ENCODE measurements at regions not wholly inside any gene's neighbourhood (a gene's known extent, or its start where the extent isn't known, plus 50 kb on each side); places are given as distances from the start of the nearest gene placed in this dataset.
"Not testable (repeated sequence)": the region's sequence is repeated elsewhere in the genome, so short reads cannot be mapped to it uniquely, and the experiment has no call there.

GRCh38 chr17:34089042-34089441 is 166.0 kb upstream of the CCL2 start:
- DNase-seq (ENCODE audit: low spot score) = not testable (repeated sequence)

DNA sequence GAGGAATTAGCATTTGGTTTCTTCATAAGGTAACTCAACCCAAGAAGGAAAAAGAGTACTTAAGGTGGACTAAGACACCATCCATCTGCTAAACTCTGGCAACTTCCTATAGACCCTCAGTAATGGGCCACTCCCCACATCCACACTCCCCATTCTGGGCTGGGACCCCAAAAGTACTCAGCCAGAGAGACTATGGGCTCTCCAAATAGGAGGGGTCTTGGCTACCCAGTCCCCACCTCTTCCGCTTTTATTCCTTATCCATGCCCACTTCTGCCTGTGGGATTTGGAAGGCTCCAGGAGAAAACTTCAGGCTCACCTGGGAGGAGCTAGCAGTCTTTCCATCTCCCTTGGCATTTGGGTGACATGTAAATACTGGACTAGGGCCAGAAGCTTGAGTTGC is 164.5 kb upstream of the CCL2 start:
- DNase-seq (ENCODE audit: low spot score) = no peak

- no peak for DNase-seq (ENCODE audit: low spot score)
Observed at GRCh38 chr17:34091975-34092374, 163.1 kb upstream of the CCL2 start.

DNA sequence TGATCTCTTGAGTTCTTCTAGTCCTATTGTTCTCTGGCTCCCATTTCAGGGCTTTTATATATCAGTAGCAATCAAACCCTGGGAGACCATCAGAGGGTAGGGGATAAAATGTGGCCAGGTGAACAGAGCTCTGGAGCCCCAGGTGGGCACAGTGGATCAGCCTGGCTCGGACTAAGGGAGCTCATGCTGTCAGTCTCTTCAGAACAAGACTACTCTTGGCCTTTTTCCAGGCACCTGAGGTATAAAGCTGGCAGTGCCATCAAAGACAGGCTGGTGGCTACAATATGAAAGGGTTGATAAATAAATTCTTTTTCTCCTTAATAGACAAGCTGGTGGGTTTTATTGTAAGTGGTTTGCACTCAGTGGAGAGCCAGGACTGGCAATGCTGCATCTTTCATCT is 160.0 kb upstream of the CCL2 start:
- DNase-seq (ENCODE audit: low spot score) = no peak

- no peak for DNase-seq (ENCODE audit: low spot score)
Observed at GRCh38 chr17:34098699-34099098, 156.4 kb upstream of the CCL2 start.

GRCh38 chr17:34099859-34100515 is 155.1 kb upstream of the CCL2 start:
- no peak for DNase-seq (ENCODE audit: low spot score)

DNA sequence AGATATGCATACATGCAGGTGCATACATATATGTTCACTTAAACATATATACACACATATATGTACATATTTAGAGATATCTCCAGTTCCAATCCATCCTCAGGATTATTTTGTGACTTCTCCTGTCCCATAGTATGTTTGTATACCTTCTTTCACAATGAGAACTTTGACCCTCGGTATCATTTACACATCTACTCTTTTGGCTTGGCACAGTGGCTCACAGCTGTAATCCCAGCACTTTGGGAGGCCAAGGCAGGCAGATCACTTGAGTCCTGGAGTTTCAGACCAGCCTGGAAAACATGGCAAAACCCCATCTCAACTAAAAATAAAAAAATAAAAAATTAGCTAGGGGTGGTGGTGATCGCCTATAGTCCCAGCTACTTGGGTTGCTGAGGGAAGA is 148.1 kb upstream of the CCL2 start:
- DNase-seq (ENCODE audit: low spot score) = no peak

GRCh38 chr17:34110315-34110714 is 144.8 kb upstream of the CCL2 start:
- DNase-seq (ENCODE audit: low spot score) = no peak

GRCh38 chr17:34113089-34113488 is 142.0 kb upstream of the CCL2 start:
- no peak for DNase-seq (ENCODE audit: low spot score)

DNA sequence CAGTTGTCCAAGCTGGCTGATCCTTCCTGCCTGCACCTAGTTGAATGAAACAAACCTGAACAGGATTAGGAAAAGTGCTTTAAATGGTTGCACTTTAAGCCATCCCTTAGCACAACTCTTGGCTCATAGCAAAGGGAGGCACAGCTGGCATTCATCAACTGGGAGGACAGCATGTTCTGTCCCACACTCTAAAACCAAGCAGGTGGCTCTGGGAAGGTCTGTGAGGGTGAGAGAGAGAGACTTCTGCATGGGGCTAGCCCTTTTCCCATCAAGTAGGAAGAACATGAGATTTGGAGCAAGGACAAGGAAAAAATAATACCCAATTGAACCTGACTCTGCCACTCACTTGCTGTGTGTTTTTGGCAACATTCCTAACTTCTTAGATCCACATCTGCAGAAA is 140.9 kb upstream of the CCL2 start:
- no peak for DNase-seq (ENCODE audit: low spot score)

DNA sequence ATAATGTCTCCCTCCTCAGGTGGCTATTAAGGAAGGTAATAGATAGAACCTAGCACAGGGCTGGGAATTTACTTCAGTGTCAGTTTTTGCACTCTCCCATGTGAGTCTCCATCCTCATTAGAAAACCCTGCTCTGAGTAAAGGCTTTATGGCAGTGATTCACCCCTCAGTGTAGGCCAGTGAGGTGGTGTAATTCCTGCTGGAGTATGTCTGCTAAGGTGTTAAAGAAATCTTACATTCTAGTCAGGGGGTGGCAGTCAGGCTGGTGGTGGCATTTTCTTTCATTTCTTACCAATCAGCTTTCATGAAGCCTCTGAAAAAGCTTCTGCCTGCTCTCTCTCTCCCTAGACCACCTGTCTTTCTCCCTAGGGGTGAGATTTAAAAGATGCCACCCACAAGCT is 138.8 kb upstream of the CCL2 start:
- no peak for DNase-seq (ENCODE audit: low spot score)

GRCh38 chr17:34117332-34117731 is 137.8 kb upstream of the CCL2 start:
- DNase-seq (ENCODE audit: low spot score) = no peak

DNA sequence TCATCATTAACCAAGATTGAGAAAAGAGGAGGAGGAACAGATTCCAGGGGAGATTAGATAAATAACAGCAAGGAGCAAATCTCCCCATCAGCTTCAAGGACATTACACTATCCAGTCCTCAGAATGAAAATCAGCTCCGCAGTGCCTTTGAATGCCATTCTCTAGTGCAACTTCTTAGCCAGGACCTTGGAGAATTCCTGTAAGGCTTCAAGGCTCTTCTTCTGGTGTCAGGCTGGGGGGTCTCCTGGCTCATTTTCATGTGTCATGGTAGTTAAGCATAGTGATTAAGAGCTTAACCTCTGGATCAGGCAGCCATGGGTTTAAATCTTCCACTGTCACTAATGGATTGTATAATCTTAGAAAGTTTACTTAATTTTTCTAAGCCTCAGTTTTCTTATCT is 137.3 kb upstream of the CCL2 start:
- DNase-seq (ENCODE audit: low spot score) = no peak

- DNase-seq (ENCODE audit: low spot score) = no peak
Observed at GRCh38 chr17:34118564-34118963, 136.5 kb upstream of the CCL2 start.

- no peak for DNase-seq (ENCODE audit: low spot score)
Observed at GRCh38 chr17:34121311-34121710, 133.8 kb upstream of the CCL2 start.

DNA sequence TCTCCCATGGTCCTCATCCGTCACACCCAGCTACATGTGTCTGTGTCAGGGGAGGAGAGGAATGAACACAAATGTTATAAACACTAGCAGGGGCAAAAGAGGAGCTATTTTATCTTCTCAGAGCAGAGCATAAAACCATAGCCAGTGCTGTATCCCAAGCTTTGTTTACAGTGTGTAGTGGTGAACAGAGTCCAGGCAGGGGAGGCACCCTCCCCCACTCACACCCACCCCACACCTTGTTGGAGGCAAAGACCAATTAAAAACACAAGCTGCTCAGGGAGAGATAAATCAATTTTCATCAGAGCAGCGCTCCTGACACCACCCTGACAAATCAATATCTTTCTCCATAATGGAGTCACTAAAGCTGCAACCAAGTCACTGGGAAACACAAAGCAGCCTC is 132.6 kb upstream of the CCL2 start:
- DNase-seq (ENCODE audit: low spot score) = no peak

DNA sequence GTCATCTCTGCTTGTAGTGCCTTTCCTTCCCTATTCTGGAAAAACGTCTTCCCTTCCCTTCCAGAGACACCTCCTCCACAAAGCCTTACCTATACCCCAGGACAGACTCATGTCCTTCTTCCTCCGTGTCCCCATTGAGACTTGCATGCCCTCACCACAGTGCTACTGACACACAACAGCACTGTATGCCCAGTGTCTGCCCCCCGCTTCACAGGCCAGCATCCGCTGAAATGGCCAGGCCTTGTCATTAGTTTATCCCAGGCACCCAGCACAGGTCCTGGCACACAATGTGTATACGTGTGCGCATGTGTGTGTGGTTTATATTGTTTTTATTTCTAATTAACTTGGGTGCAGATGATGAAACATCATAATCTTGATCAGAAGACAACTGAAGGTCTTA is 130.1 kb upstream of the CCL2 start:
- DNase-seq (ENCODE audit: low spot score) = no peak

- no peak for DNase-seq (ENCODE audit: low spot score)
Observed at GRCh38 chr17:34125921-34126320, 129.2 kb upstream of the CCL2 start.

DNA sequence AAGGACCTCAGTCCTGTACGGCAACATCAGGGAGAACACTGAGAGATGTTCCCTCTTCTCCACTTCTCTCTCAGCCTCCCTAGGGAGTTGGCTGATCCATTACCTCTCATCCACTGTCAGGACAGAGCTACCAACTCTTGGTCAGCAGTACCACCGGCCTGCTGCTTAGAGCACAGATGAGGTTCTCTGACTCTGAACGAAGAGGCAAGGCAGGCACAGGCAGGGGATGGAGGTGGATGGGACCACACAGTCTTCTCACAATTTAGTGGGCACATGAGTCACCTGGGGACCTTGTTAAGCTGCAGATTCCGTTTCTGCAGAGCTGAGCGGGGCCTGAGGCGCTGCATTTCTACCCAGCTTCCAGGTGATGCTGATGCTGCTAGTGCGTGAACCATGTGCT is 128.6 kb upstream of the CCL2 start:
- DNase-seq (ENCODE audit: low spot score) = no peak

DNA sequence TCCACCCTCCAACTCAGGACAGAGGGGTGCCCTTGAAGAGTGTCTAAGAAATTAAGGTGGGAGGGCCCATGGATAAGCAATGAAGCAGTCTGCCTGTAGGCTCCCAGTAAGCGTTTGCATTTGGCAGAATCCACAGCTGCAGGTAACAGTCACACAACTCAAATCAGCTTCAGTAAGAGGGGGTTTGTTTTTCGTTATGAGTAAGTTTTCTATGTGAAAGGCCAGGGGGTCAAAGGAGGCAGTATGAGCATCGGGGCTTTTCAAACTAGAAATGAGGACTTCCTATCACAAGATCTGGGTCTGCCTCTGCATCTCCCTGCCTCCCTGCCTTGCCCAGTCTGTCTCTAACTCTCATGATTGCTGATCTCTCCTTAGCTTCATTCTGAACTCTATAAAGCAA is 128.1 kb upstream of the CCL2 start:
- DNase-seq (ENCODE audit: low spot score) = no peak

DNA sequence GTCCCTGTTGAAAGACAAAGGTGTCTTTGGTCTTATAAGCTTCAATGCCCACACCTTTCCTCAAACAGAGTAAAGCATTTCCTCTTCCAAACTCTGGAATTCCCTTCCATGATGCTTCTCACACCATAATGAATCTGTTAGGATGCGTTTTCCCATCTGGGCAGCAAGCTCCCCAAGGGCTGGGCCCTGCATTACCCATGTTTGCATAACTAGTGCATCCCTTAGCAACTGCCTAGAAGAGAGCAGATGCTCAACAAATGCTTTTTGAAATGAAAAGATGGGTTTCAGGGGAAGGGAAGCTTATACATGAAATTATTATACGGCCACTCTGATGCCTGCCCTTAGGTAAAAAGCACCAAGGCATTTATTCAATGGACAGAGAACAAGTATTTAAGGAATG is 124.5 kb upstream of the CCL2 start:
- no peak for DNase-seq (ENCODE audit: low spot score)

DNA sequence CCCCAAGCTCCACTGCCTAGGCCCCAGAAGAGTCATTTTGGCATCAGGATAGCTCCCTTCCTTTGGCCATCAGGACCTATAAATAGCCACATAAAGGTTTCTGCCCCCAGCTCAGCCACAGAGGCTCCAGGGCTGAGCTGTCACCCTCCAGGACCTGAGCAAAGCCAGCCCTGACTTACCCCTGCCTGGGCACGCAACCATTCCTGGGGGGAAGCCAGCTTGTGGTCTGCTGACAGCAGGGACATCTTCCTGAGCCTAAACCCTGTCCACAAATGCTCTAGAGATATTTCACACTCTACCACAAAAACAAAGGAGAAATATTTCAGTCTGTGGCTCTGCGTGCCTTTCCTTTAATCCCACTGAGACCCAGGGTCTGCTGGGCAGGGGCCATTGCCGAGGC is 123.7 kb upstream of the CCL2 start:
- DNase-seq (ENCODE audit: low spot score) = no peak

DNA sequence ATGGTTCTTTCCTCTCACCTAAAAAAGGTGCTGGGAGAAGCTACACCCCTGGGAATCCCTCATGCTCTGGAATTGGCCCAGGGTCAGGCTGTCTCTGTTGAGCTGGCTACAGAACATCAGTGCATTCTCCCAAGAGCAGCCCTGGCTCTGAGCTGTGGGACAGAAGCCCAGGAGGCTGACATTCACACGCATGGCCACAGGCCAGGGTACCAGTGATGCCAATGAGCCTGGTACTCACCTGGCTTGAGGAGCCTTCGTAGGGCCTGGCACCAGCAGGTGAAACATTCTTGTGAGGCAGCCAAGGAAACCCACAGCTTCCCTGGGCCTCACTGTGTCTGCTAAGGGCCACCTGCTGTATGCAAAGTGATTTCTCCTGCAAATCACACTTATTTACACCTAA is 121.7 kb upstream of the CCL2 start:
- no peak for DNase-seq (ENCODE audit: low spot score)

DNA sequence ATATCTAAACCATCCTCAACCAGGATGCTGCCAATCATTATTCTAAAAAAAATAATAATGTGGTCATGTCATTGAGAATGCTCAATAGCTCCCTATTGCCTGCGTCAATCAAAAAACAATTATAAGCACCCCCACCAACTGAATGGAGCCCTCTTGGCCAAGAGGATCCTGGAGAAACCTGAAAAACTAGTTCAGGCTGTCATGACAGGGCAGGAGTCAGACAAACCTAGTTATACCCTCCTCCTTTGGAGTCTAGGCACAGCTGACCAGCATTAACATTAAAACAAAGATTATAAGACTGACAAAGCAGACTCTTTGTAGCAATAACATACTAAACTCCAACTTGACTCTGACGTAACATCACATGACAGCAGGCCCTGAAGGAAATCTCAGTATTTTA is 119.2 kb upstream of the CCL2 start:
- DNase-seq (ENCODE audit: low spot score) = no peak

- no peak for DNase-seq (ENCODE audit: low spot score)
Observed at GRCh38 chr17:34140006-34140405, 115.1 kb upstream of the CCL2 start.

Data from hematopoietic multipotent progenitor cell treated with erythropoietin and hydrocortisone succinate and interleukin-3 and kit ligand, for 17 days (in vitro differentiated cells).